NT2/D1 (cell line): ENCODE measurements at regions not wholly inside any gene's neighbourhood (a gene's known extent, or its start where the extent isn't known, plus 50 kb on each side); places are given as distances from the start of the nearest gene placed in this dataset.

ENCODE experiments used
- DNase-seq: peaks from one replicate; pipeline ENCODE4 v3.0.0-alpha.2; 2011; ENCODE audit warnings: low read depth, low spot score
- H3K27me3 ChIP-seq: 2 replicates; pipeline ENCODE4 v1.6.0; 2011; ENCODE audit warnings: mild to moderate bottlenecking; ENCODE audit not compliant: insufficient read length, insufficient read depth
- H3K36me3 ChIP-seq: 2 replicates; pipeline ENCODE4 v1.6.1; 2011; ENCODE audit warnings: mild to moderate bottlenecking, low read length, mixed read lengths; ENCODE audit not compliant: insufficient read depth, insufficient read length
- H3K4me1 ChIP-seq: 2 replicates; pipeline ENCODE4 v1.5.1; 2011; ENCODE audit not compliant: insufficient read depth, insufficient read length
- H3K4me3 ChIP-seq: 2 replicates; pipeline ENCODE4 v1.5.1; 2011; ENCODE audit warnings: low read depth; ENCODE audit not compliant: insufficient read length
- H3K9ac ChIP-seq: 2 replicates; pipeline ENCODE4 v1.6.0; 2011; ENCODE audit warnings: low read depth; ENCODE audit not compliant: insufficient read length
- H3K9me3 ChIP-seq: 2 replicates; pipeline ENCODE4 v1.5.1; 2011; ENCODE audit warnings: mild to moderate bottlenecking, low read length; ENCODE audit not compliant: insufficient read depth
- SUZ12 ChIP-seq: IDR thresholded peaks from 2 replicates; pipeline ENCODE4 v1.6.1; 2011; ENCODE audit not compliant: insufficient read length, insufficient read depth; ENCODE audit errors: extremely low read depth
- YY1 ChIP-seq: IDR thresholded peaks from 2 replicates; pipeline ENCODE4 v1.6.1; 2011; ENCODE audit not compliant: insufficient read length, insufficient read depth
- ZNF274 ChIP-seq: IDR thresholded peaks from 2 replicates; pipeline ENCODE4 v1.6.1; 2011; ENCODE audit warnings: mild to moderate bottlenecking, low read depth, low read length

DNA sequence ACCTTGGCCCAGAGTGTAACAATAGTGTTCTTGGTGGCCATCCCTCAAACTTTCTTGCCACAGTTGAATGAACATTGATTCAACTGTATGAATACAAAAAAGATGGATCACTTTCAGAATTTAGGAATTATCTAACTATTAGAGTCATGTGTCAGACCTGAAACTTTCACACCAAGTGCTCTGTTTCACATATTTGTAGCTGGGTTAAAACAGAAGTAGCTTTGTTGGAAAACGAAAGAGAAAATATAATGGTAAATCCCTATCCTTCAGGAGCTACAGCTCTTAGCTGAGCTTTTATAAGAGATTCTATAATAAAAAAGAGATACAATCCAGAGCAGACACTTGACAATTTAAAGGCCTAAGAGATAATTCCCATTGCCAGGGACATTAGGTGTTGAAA, 719.3 kb downstream of the JRKL start:
- Histone ChIP-seq H3K4me1 (no peaks in the 10 kb centered on the region), H3K27me3 (no peaks in the 10 kb centered on the region), H3K9ac (no peak overlapping the region), H3K4me3 (no peak overlapping the region), H3K9me3 (no peaks in the 10 kb centered on the region), H3K36me3 (no peaks in the 10 kb centered on the region)
- no peak for TF ChIP-seq SUZ12
- TF ChIP-seq ZNF274 = no peak
- no peak for TF ChIP-seq YY1
- DNase-seq = no peak

DNA sequence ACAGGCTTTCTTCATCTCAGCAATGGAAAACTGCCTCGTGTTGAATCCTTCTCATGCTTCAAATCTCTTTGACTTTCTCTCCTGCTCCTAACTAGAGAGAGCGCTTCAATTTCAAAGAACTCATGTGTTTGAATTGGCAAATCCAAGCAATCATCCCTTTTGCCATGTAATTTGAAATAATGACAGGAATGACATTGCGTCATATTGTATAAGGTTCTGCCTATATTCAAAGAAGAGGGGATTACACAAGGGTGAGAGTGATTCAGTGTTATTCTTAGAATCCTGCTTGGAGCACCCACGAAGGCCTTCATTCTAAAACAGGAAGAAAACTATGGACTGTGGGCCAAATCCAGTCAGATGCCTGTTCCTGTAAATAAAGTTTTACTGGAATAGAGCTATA, 720.6 kb downstream of the JRKL start:
- H3K9me3 ChIP-seq = no peaks in the 10 kb centered on the region
- H3K36me3 ChIP-seq = no peaks in the 10 kb centered on the region
- TF ChIP-seq ZNF274 = no peak
- TF ChIP-seq SUZ12 = no peak
- TF ChIP-seq YY1 = no peak
- H3K4me3 ChIP-seq = no peak overlapping the region
- no peaks in the 10 kb centered on the region for H3K27me3 ChIP-seq
- no peak for DNase-seq
- no peak overlapping the region for H3K9ac ChIP-seq
- H3K4me1 ChIP-seq = no peaks in the 10 kb centered on the region

DNA sequence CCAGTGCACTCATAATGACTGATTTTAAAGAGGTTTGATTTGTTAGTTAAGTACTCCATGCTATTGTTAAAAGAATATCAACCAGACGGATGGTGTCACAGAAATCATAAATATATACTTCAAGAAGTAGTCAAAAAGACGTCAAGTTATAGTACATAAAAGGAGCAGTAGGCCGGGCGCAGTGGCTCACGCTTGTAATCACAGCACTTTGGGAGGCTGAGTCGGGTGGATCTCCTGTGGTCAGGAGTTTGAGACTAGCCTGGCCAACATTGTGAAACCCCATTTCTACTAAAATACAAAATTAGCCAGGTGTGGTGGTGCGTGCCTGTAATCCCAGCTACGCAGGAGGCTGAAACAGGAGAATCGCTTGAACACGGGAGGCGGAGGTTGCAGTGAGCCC, 721.7 kb downstream of the JRKL start:
- Histone ChIP-seq H3K9ac (no peak overlapping the region), H3K4me3 (no peak overlapping the region), H3K9me3 (no peaks in the 10 kb centered on the region), H3K4me1 (no peaks in the 10 kb centered on the region), H3K36me3 (no peaks in the 10 kb centered on the region), H3K27me3 (no peaks in the 10 kb centered on the region)
- TF ChIP-seq ZNF274 (no peak), YY1 (no peak), SUZ12 (no peak)
- DNase-seq = no peak

DNA sequence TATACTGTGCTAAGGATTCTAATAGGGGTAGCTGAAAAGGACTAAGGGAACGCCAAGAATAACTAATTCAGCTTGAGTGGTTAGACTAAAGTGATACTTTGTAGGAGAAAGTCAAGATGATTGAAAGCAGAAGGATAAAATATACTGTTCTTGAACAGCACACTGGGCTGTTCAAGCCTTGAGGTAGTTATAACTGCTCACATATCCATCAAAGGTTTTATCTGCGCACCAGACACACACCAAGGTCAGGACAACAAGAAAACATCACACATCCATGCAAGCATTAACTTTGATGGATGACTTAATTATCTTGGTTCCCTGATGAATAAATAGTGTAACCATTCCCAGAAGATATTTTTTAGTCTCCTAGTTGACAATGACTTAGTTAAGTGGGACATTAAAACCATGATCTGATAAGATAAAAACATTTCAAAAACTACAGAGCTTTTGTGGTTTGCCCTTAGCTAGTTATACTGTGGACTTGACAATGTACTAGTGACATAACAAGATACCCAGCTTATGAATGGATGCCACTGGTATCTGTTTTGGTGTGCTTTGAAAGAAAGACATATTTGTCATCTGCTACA, 728.9 kb downstream of the JRKL start:
- DNase-seq = no peak
- no peaks in the 10 kb centered on the region for H3K4me1 ChIP-seq
- H3K27me3 ChIP-seq = no peaks in the 10 kb centered on the region
- H3K4me3 ChIP-seq = no peak overlapping the region
- no peak overlapping the region for H3K9ac ChIP-seq
- H3K36me3 ChIP-seq = no peaks in the 10 kb centered on the region
- TF ChIP-seq YY1 = no peak
- TF ChIP-seq ZNF274 = no peak
- TF ChIP-seq SUZ12 = no peak
- no peaks in the 10 kb centered on the region for H3K9me3 ChIP-seq

DNA sequence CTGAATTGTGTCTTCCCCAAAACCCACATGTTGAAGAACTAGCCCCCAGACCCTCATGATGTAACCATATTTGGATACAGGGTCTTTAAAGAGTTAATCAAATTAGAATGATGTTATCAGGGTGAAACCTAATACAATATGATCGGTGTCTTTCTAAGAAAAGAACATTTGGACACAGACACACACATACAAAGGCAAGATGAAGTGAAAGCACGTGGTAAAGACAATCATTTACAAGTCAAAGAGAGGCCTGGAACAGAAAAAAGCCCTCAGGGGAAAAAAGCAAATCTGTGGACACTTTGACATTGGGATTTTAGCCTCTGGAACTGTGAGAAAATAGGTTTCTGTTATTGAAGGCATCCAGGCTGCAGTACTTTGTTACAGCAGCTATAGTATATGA, 733.4 kb downstream of the JRKL start:
- Histone ChIP-seq H3K9ac (no peak overlapping the region), H3K36me3 (no peaks in the 10 kb centered on the region), H3K9me3 (no peaks in the 10 kb centered on the region), H3K4me1 (no peaks in the 10 kb centered on the region), H3K4me3 (no peak overlapping the region), H3K27me3 (no peaks in the 10 kb centered on the region)
- TF ChIP-seq SUZ12 = no peak
- no peak for TF ChIP-seq YY1
- TF ChIP-seq ZNF274 = no peak
- DNase-seq = no peak

DNA sequence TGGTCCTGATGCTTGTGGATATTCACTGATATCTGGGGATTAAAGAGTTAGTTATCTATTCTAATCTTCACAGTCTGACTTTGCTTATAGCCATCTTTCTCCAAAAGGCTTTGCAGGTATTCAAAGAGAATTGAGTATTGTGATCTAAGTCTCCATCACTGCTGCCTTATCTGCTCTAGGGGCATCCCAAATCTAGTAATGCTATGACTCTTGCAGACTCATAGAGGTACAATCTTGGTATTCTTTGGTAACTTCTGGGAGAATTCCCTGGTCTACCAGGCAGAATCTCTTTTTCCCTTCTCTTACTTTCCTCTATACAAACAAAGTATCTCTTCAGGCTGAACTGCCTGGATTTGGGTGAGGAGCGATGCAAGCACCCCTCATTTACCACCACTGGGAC, 746.3 kb downstream of the JRKL start:
- H3K4me1 ChIP-seq = no peaks in the 10 kb centered on the region
- TF ChIP-seq ZNF274 (no peak), YY1 (no peak), SUZ12 (no peak)
- no peak for DNase-seq
- H3K9me3 ChIP-seq = no peaks in the 10 kb centered on the region
- no peaks in the 10 kb centered on the region for H3K36me3 ChIP-seq
- no peaks in the 10 kb centered on the region for H3K27me3 ChIP-seq
- H3K4me3 ChIP-seq = no peak overlapping the region
- H3K9ac ChIP-seq = no peak overlapping the region

DNA sequence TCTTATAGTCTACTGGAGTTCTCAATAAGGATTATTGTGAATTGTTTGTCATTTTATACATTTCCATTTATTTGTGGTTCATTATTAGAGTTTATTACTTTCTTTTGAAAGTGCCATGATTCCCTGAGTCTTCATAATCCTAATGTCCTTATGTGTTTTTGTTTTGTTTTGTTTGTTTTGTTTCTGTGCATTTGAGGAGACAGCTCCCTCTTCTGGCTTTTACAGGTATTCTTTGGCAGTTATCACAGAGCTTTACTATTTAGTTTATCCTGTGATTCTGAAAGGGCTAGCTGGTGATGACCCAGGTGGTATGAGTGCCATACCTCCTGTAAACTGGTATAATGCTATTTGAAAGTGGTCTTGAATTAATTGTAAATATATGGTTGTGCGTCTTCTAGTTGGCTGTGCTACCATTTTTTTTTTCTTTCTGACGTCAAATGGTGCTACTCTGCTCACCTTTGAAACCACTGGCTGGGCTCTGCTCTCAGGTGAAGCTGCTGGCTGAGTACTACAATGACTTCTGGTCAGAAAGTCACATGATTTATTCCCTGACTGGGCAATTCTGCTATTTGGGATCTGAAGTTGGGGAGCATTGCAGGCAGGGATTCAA, 751.2 kb downstream of the JRKL start:
- TF ChIP-seq ZNF274 (no peak), SUZ12 (no peak), YY1 (no peak)
- H3K27me3 ChIP-seq = no peaks in the 10 kb centered on the region
- H3K9me3 ChIP-seq = no peaks in the 10 kb centered on the region
- no peak overlapping the region for H3K9ac ChIP-seq
- no peaks in the 10 kb centered on the region for H3K4me1 ChIP-seq
- H3K36me3 ChIP-seq = no peaks in the 10 kb centered on the region
- no peak overlapping the region for H3K4me3 ChIP-seq
- peak; percentile 13 for DNase-seq

DNA sequence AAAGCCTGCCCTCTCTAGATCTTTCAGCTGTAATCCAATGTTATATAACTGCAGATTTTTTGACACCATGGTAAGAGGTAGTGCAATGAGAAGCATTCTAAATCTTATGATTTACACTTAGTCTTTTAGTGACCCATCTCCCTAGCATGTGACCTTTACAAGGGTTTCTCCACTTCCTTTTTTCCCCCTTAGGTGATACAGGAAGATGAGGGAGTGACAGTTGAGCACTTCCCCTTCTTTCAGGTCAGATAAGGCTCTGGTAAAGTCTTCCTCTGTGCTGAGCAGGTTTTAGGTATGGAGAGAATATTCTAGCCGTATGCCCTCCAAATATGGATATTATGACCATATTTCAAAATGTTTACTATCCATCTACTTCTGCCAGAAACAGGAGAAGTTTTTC, 753.6 kb downstream of the JRKL start:
- TF ChIP-seq ZNF274 = no peak
- no peak for TF ChIP-seq YY1
- TF ChIP-seq SUZ12 = no peak
- H3K4me1 ChIP-seq = no peaks in the 10 kb centered on the region
- H3K36me3 ChIP-seq = no peaks in the 10 kb centered on the region
- DNase-seq = no peak
- H3K4me3 ChIP-seq = no peak overlapping the region
- no peaks in the 10 kb centered on the region for H3K9me3 ChIP-seq
- H3K9ac ChIP-seq = no peak overlapping the region
- H3K27me3 ChIP-seq = no peaks in the 10 kb centered on the region
